IMR-90 (cell line): ENCODE measurements at regions not wholly inside any gene's neighbourhood (a gene's known extent, or its start where the extent isn't known, plus 50 kb on each side); places are given as distances from the start of the nearest gene placed in this dataset.

Source experiments
- CTCF ChIP-seq: conservative IDR thresholded peaks from 2 replicates; pipeline ENCODE4 v1.5.1; 2012; ENCODE audit warnings: mild to moderate bottlenecking, low read depth, low read length, improper control_type of control experiment
- MXI1 ChIP-seq: IDR thresholded peaks from 2 replicates; pipeline ENCODE4 v1.6.1; 2012; ENCODE audit warnings: low read depth, mild to moderate bottlenecking, low read length, moderate library complexity, borderline replicate concordance
- POLR2A ChIP-seq: IDR thresholded peaks from 2 replicates; pipeline ENCODE4 v1.6.1; 2012; ENCODE audit warnings: mild to moderate bottlenecking, low read depth, low read length
- RFX5 ChIP-seq: IDR thresholded peaks from 2 replicates; pipeline ENCODE4 v1.8.0; 2012; ENCODE audit warnings: low read depth, mild to moderate bottlenecking, low read length, moderate library complexity

GRCh38 chr6:15027472-15027871, 218.4 kb upstream of the JARID2 start:
- TF ChIP-seq CTCF (no peak), RFX5 (no peak), POLR2A (no peak), MXI1 (no peak)
